ENCODE measurements at regions not wholly inside any gene's neighbourhood (a gene's known extent, or its start where the extent isn't known, plus 50 kb on each side); places are given as distances from the start of the nearest gene placed in this dataset.

GRCh38 chr18:68484241-68484640, 230.7 kb downstream of the TMX3 start:
- no peak overlapping the region for H3K27ac ChIP-seq (replicated peaks)
- no peak for DNase-seq
- intact Hi-C loops (cut with micrococcal nuclease) = no loop called here
- no peak overlapping the region for H3K4me3 ChIP-seq
- no peaks in the 10 kb centered on the region for H3K36me3 ChIP-seq
- no peaks in the 10 kb centered on the region for H3K9me3 ChIP-seq (replicated peaks)
- no peak for TF ChIP-seq CTCF (IDR thresholded peaks at IDR 0.05; ENCODE audit: borderline replicate concordance)
- no peaks in the 10 kb centered on the region for H3K4me1 ChIP-seq
- no peaks in the 10 kb centered on the region for H3K27me3 ChIP-seq (ENCODE audit: low read depth)

- intact Hi-C loops (cut with micrococcal nuclease) = no loop called here
- no peaks in the 10 kb centered on the region for H3K9me3 ChIP-seq (replicated peaks)
- H3K27ac ChIP-seq (replicated peaks) = no peak overlapping the region
- H3K27me3 ChIP-seq (ENCODE audit: low read depth) = no peaks in the 10 kb centered on the region
- no peaks in the 10 kb centered on the region for H3K4me1 ChIP-seq
- no peak overlapping the region for H3K4me3 ChIP-seq
- DNase-seq = no peak
- no peak for TF ChIP-seq CTCF (IDR thresholded peaks at IDR 0.05; ENCODE audit: borderline replicate concordance)
- H3K36me3 ChIP-seq = no peaks in the 10 kb centered on the region
Measured at GRCh38 chr18:68482815-68483214, 232.1 kb downstream of the TMX3 start.

- H3K27ac ChIP-seq (replicated peaks) = no peak overlapping the region
- intact Hi-C loops (cut with micrococcal nuclease) = no loop called here
- DNase-seq = no peak
- TF ChIP-seq CTCF (IDR thresholded peaks at IDR 0.05; ENCODE audit: borderline replicate concordance) = no peak
- H3K4me3 ChIP-seq = no peak overlapping the region
- H3K4me1 ChIP-seq = no peaks in the 10 kb centered on the region
- no peaks in the 10 kb centered on the region for H3K27me3 ChIP-seq (ENCODE audit: low read depth)
- no peaks in the 10 kb centered on the region for H3K36me3 ChIP-seq
- H3K9me3 ChIP-seq (replicated peaks) = no peaks in the 10 kb centered on the region
Measured at GRCh38 chr18:68480196-68480595, 234.7 kb downstream of the TMX3 start.

- no peak for DNase-seq
- H3K27me3 ChIP-seq (ENCODE audit: low read depth) = no peaks in the 10 kb centered on the region
- intact Hi-C loops (cut with micrococcal nuclease) = no loop called here
- no peak for TF ChIP-seq CTCF (IDR thresholded peaks at IDR 0.05; ENCODE audit: borderline replicate concordance)
- no peak overlapping the region for H3K4me3 ChIP-seq
- no peaks in the 10 kb centered on the region for H3K9me3 ChIP-seq (replicated peaks)
- H3K4me1 ChIP-seq = no peaks in the 10 kb centered on the region
- no peaks in the 10 kb centered on the region for H3K36me3 ChIP-seq
- H3K27ac ChIP-seq (replicated peaks) = no peak overlapping the region
Measured at GRCh38 chr18:68478246-68478645, 236.7 kb downstream of the TMX3 start.

GRCh38 chr18:68475883-68476282, 239.0 kb downstream of the TMX3 start:
- no peak overlapping the region for H3K27ac ChIP-seq (replicated peaks)
- H3K4me3 ChIP-seq = no peak overlapping the region
- no peaks in the 10 kb centered on the region for H3K4me1 ChIP-seq
- DNase-seq = no peak
- intact Hi-C loops (cut with micrococcal nuclease) = no loop called here
- no peaks in the 10 kb centered on the region for H3K36me3 ChIP-seq
- no peaks in the 10 kb centered on the region for H3K27me3 ChIP-seq (ENCODE audit: low read depth)
- no peaks in the 10 kb centered on the region for H3K9me3 ChIP-seq (replicated peaks)
- TF ChIP-seq CTCF (IDR thresholded peaks at IDR 0.05; ENCODE audit: borderline replicate concordance) = no peak
